ENCODE measurements at regions not wholly inside any gene's neighbourhood (a gene's known extent, or its start where the extent isn't known, plus 50 kb on each side); places are given as distances from the start of the nearest gene placed in this dataset.

DNA sequence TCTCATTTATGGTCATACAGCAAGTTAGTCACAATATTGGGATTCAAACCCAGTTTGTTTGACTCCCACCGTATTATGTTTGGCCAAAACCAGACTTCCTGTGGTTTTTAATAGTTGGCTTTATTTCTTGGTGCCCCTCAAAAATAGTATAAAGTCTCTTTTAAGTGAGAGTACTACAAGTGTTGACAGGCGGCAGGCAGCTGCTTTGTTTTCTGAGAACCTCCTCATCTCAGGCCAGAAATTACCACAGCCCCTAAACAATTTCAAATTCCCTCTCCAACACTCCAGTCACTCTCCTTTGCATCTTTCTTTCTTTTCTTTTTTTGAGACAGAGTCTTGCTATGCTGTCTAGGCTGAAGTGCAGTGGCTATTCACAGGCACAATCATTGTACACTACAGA lies 121.5 kb downstream of the POLR2M start:
- Mint-ChIP-seq H3K36me3 (ENCODE audit: insufficient read depth) (no peaks in the 10 kb centered on the region), H3K27me3 (peaks cover 76% of the 10 kb centered on the region), H3K9me3 (no peaks in the 10 kb centered on the region), H3K4me3 (no peak overlapping the region), H3K4me1 (no peaks in the 10 kb centered on the region), H3K27ac (ENCODE audit: low read depth) (no peak overlapping the region)
- DNase-seq (ENCODE audit: low spot score in 2 of 2) (no peak), ATAC-seq (replicated peaks; ENCODE audit: extremely low read depth, poor library complexity, severe bottlenecking) (no peak)

DNA sequence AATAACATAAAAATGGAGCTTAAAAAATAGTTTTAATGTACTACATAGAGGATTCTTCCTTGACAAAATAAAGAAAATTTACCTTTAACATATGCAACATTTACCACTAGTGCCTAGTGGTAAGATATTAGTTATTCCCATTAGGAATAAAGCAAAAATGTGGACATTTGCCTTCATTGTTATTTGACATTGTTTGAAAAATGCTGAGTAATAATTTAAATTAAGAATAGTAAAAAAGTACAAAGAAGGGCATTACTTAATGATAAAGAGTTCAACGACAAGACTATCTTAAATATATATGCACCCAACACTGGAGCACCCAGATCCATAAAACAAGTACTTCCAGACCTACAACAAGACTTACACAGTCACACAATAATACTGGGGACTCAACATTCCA lies 125.7 kb downstream of the POLR2M start:
- Mint-ChIP-seq H3K27me3 (peaks cover 68% of the 10 kb centered on the region), H3K9me3 (peaks cover 7% of the 10 kb centered on the region), H3K36me3 (ENCODE audit: insufficient read depth) (peaks cover 2% of the 10 kb centered on the region), H3K4me3 (no peak overlapping the region), H3K27ac (ENCODE audit: low read depth) (no peak overlapping the region), H3K4me1 (no peaks in the 10 kb centered on the region)
- ATAC-seq (replicated peaks; ENCODE audit: extremely low read depth, poor library complexity, severe bottlenecking) (no peak), DNase-seq (ENCODE audit: low spot score in 2 of 2) (no peak)

DNA sequence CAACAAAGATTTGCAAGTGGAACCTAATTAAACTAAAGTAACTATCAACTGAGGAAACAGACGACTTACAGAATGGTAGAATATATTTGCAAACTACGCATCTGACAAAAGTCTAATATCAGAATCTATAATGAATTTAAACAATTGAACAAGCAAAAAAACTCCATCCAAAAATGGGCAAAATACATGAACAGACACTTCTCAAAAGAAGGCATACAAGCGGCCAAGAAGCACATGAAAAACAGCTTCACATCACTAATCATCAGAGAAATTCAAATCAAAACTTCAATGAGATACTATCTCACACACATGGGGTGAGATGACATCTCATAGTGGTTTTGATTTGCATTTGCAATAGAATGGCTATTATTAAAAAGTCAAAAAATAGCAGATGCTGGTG lies 128.6 kb downstream of the POLR2M start:
- peaks cover 2% of the 10 kb centered on the region for H3K36me3 Mint-ChIP-seq (ENCODE audit: insufficient read depth)
- no peak overlapping the region for H3K27ac Mint-ChIP-seq (ENCODE audit: low read depth)
- ATAC-seq (replicated peaks; ENCODE audit: extremely low read depth, poor library complexity, severe bottlenecking) (no peak), DNase-seq (ENCODE audit: low spot score in 2 of 2) (no peak)
- no peaks in the 10 kb centered on the region for H3K4me1 Mint-ChIP-seq
- H3K27me3 Mint-ChIP-seq, result peaks cover 39% of the 10 kb centered on the region
- H3K9me3 Mint-ChIP-seq, result peaks cover 7% of the 10 kb centered on the region
- no peak overlapping the region for H3K4me3 Mint-ChIP-seq

DNA sequence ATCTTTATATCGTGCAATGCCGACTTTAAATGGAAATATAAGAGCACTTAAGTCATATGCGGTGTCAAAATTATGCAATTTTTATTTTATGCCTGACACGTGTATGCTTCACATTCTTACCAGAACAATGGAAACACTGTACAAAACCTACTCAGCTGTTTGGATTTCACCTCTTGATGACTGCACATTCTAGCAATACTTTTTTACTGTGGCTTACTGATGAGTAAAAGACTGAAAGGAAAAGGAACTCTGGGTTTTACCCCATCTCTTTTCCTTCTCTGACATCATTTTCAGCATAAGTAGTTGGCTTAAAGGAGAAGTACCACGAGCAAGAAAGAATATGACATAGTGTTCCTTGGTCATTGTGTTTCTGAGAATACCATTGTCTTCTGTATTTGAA lies 142.8 kb downstream of the POLR2M start:
- no peak overlapping the region for H3K4me3 Mint-ChIP-seq
- no peaks in the 10 kb centered on the region for H3K9me3 Mint-ChIP-seq
- no peaks in the 10 kb centered on the region for H3K4me1 Mint-ChIP-seq
- ATAC-seq (replicated peaks; ENCODE audit: extremely low read depth, poor library complexity, severe bottlenecking) (no peak), DNase-seq (ENCODE audit: low spot score in 2 of 2) (no peak)
- H3K27me3 Mint-ChIP-seq, result peaks cover 77% of the 10 kb centered on the region
- H3K36me3 Mint-ChIP-seq (ENCODE audit: insufficient read depth), result no peaks in the 10 kb centered on the region
- no peak overlapping the region for H3K27ac Mint-ChIP-seq (ENCODE audit: low read depth)

DNA sequence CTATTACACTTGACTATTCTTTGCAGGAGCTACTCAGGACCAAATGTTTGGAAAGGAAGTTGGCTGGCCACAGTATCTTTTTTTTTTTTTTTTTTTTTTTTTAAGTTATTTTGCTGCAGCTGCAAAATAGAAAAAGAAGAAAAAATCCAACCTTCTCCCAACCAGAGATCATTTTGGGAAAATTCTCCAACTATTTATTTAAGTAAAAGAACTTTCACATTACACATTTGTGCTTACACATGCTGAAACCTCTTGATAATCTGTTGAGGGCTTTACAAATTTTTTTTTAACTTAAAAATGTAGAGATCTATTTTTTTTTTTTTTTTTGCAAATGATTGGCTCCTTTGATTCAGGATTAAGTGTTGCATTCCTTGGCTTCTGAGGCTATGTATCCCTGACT lies 148.0 kb downstream of the POLR2M start:
- peaks cover 60% of the 10 kb centered on the region for H3K27me3 Mint-ChIP-seq
- peaks cover 5% of the 10 kb centered on the region for H3K4me1 Mint-ChIP-seq
- H3K27ac Mint-ChIP-seq (ENCODE audit: low read depth), result no peak overlapping the region
- DNase-seq (ENCODE audit: low spot score in 2 of 2) (no peak), ATAC-seq (replicated peaks; ENCODE audit: extremely low read depth, poor library complexity, severe bottlenecking) (no peak)
- no peaks in the 10 kb centered on the region for H3K36me3 Mint-ChIP-seq (ENCODE audit: insufficient read depth)
- H3K4me3 Mint-ChIP-seq, result no peak overlapping the region
- no peaks in the 10 kb centered on the region for H3K9me3 Mint-ChIP-seq

DNA sequence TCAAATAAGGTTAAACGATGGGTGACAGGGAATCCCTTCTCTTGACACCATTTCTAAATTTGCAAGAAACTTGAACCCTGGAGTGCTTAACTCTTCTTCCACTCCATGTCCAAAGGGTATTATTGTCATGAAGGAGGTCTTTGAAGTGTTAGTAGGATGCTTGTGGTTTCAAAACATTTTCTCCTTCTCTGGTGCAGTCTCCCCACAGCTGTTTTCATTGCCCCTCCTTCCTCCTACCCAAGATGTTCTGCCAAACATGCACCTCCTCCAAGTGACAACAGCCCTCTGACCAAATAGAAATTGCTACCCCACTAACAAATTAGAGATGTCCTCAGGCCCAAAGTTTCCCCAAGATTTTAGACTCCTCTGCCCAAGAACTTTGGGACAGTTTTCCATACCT lies 151.4 kb downstream of the POLR2M start:
- no peaks in the 10 kb centered on the region for H3K36me3 Mint-ChIP-seq (ENCODE audit: insufficient read depth)
- ATAC-seq (replicated peaks; ENCODE audit: extremely low read depth, poor library complexity, severe bottlenecking), result no peak
- no peak overlapping the region for H3K27ac Mint-ChIP-seq (ENCODE audit: low read depth)
- peaks cover 5% of the 10 kb centered on the region for H3K4me1 Mint-ChIP-seq
- DNase-seq (ENCODE audit: low spot score in 2 of 2), result no peak
- H3K27me3 Mint-ChIP-seq, result peaks cover 57% of the 10 kb centered on the region
- H3K9me3 Mint-ChIP-seq, result no peaks in the 10 kb centered on the region
- no peak overlapping the region for H3K4me3 Mint-ChIP-seq

DNA sequence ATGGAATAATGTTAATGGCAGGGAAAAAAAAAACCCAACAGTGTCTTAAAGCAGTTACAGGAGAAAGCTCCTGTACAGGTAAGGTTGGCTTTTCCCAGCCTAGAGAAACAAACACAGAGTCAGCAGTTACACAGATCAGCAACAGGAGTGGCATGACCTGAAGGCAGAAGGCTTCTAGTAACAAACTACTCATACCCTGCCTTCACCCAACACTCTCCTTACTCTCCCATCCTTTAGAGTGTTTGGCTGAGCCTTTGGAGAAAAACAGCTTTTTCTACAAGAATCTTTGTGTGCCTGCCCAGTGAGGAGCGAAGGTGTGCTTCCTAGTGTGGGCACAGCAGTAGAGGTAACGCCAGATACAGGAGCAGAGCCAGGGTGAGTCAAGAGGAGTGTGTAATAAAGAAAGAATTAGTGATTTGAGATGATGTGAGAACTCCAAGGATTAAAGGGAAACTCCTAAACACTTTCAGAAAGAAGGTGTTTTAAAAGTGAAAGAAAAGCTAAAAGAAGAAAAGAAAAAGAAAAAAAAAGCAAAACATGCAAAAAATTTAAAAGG lies 152.7 kb downstream of the POLR2M start:
- H3K27me3 Mint-ChIP-seq, result peaks cover 50% of the 10 kb centered on the region
- no peak for ATAC-seq (replicated peaks; ENCODE audit: extremely low read depth, poor library complexity, severe bottlenecking)
- H3K9me3 Mint-ChIP-seq, result no peaks in the 10 kb centered on the region

DNA sequence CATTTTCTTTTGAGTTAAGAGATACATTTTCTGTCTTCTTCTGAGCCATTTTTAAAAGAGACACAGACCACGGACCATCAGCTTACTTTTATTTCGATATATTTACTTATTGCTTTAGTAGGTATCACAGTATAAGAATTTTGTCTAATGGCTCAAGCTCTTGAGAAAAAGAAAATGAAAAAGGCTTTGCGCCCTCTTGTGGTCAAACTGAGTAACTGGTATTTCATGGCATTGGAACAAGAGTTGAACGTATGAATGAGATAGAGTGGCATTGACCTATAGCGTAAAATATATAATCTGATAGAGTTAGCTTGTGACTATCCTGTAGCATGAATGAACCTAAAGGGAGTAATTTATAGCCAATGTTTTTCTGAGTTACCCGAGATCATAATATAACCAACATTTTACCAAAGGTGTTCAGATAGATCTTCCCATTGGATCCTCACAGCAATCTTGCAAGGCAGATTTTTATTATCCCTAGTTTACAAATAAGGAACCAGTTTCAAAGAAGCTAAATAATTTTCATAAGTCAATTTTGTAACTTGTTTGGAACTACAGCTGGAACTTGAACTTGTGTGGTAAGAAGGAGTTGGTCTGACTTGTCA lies 154.6 kb downstream of the POLR2M start:
- H3K36me3 Mint-ChIP-seq (ENCODE audit: insufficient read depth), result no peaks in the 10 kb centered on the region
- H3K4me1 Mint-ChIP-seq, result peaks cover 5% of the 10 kb centered on the region
- no peak overlapping the region for H3K4me3 Mint-ChIP-seq
- ATAC-seq (replicated peaks; ENCODE audit: extremely low read depth, poor library complexity, severe bottlenecking) (no peak), DNase-seq (ENCODE audit: low spot score in 2 of 2) (no peak)
- H3K27ac Mint-ChIP-seq (ENCODE audit: low read depth), result no peak overlapping the region
- H3K9me3 Mint-ChIP-seq, result no peaks in the 10 kb centered on the region
- H3K27me3 Mint-ChIP-seq, result peaks cover 51% of the 10 kb centered on the region

More for the DNA sequence above, 152.7 kb downstream of the POLR2M start:
- H3K4me1 Mint-ChIP-seq, result peaks cover 5% of the 10 kb centered on the region
- H3K36me3 Mint-ChIP-seq (ENCODE audit: insufficient read depth), result no peaks in the 10 kb centered on the region
- no peak for DNase-seq (ENCODE audit: low spot score in 2 of 2)
- no peak overlapping the region for H3K4me3 Mint-ChIP-seq
- no peak overlapping the region for H3K27ac Mint-ChIP-seq (ENCODE audit: low read depth)

DNA sequence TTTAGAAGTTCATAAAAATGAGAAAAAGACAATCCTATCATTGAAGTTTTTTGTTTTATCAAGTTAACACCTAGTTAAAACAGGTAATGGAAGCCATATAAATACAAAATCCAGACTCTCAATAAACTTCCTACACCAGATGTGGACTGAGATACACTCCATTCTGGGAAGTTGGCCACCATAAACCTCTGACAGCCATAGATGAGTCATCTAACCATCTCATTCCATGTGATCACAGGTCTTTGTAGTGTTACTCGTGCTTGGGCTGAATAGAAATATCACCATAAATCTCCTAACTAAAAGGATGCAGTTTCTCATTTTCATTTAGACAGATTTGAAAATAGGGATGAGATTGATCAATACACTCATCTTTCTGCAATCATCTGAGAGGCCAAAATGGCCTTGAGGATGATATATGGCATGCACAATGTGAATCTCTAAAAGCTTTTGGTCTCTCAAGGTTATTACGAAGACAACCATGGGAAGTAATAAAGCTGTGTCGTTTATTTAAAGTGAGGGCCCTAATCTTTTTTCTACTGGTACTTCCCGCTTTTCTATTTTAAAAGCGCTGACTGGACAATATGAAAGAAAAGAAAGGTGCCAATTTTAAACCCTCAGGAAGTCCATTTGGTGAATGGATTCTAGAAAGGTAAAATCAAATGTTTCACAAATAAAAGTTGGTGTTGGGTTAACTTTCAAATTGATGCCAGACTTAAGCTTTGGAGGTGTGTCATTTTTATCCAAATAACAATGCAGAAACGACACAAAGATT lies 155.5 kb downstream of the POLR2M start:
- peaks cover 50% of the 10 kb centered on the region for H3K27me3 Mint-ChIP-seq
- no peak overlapping the region for H3K4me3 Mint-ChIP-seq
- H3K27ac Mint-ChIP-seq (ENCODE audit: low read depth), result no peak overlapping the region
- DNase-seq (ENCODE audit: low spot score in 2 of 2) (no peak), ATAC-seq (replicated peaks; ENCODE audit: extremely low read depth, poor library complexity, severe bottlenecking) (no peak)
- peaks cover 5% of the 10 kb centered on the region for H3K4me1 Mint-ChIP-seq
- no peaks in the 10 kb centered on the region for H3K36me3 Mint-ChIP-seq (ENCODE audit: insufficient read depth)
- no peaks in the 10 kb centered on the region for H3K9me3 Mint-ChIP-seq

DNA sequence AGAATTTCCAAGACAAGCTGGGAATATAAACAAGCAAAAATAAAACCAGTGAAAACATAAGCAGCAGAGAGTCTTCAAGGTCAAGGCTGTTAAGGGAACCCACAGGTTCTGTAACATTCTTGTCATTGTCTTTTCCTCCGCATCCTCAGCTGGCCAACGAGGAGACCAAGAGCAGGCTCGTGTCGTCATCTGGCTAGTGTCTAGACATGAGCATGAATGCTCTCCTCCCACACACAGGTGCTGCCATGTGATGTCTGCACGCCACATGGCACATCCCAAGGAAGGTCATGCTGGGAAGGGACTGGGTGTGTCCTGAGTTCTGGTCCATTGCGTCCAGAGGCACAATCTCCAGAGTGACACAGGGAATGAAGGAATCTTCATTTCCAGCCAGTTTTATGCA lies 156.2 kb downstream of the POLR2M start:
- H3K27me3 Mint-ChIP-seq, result peaks cover 54% of the 10 kb centered on the region
- peaks cover under 1% of the 10 kb centered on the region for H3K36me3 Mint-ChIP-seq (ENCODE audit: insufficient read depth)
- no peaks in the 10 kb centered on the region for H3K9me3 Mint-ChIP-seq
- H3K4me3 Mint-ChIP-seq, result no peak overlapping the region
- DNase-seq (ENCODE audit: low spot score in 2 of 2), result no peak
- no peak for ATAC-seq (replicated peaks; ENCODE audit: extremely low read depth, poor library complexity, severe bottlenecking)
- H3K27ac Mint-ChIP-seq (ENCODE audit: low read depth), result no peak overlapping the region
- peaks cover 7% of the 10 kb centered on the region for H3K4me1 Mint-ChIP-seq

DNA sequence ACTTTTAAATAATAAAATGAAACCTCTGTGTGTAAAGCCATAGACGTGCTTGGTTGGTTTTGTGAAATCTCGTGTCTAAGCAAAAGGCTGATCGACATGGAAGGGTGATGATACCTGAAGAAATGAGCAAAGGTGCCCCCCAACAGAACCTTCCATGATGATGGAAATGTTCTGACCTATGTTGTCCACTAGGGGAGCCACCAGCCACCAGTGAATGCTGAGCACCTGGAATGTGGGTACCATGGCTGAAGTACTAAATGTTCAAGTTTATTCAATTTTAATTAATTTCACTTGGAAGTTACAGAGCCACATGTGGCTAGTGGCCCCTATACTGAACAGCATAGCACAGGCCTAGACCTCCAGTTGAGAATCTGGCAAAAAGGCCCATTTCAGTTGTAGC lies 158.8 kb downstream of the POLR2M start:
- H3K4me1 Mint-ChIP-seq, result peaks cover 10% of the 10 kb centered on the region
- no peak overlapping the region for H3K27ac Mint-ChIP-seq (ENCODE audit: low read depth)
- no peak overlapping the region for H3K4me3 Mint-ChIP-seq
- no peaks in the 10 kb centered on the region for H3K9me3 Mint-ChIP-seq
- H3K36me3 Mint-ChIP-seq (ENCODE audit: insufficient read depth), result peaks cover 3% of the 10 kb centered on the region
- no peak for ATAC-seq (replicated peaks; ENCODE audit: extremely low read depth, poor library complexity, severe bottlenecking)
- peaks cover 54% of the 10 kb centered on the region for H3K27me3 Mint-ChIP-seq
- DNase-seq (ENCODE audit: low spot score in 2 of 2), result no peak

DNA sequence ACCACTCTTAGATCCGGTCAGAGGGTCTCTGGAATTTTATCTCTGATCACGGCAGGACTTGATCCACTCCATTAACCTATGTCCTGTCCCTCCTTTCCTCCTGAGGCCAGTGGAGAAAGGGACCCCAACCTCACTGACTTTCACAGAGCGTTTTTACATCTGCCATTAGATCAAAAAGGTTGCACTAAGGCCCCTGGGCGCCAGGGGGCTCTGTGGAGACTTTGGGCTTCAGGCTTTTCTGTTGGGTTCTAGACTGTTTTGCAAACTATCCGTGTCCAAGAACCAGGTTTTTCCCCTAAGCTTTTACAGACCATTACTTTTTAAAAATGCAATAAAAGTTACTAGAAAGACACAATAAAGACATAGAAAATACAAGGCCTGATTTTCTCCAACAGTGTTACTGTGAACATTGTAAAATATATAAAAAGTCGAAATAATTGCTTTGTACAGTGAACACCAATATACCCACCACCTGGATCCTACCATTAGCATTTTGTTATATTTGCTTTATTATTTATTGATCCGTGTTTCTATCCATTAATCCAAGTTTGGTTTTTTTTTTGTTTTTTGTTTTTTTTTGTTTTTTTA lies 159.7 kb downstream of the POLR2M start:
- no peaks in the 10 kb centered on the region for H3K9me3 Mint-ChIP-seq
- peaks cover 3% of the 10 kb centered on the region for H3K36me3 Mint-ChIP-seq (ENCODE audit: insufficient read depth)
- ATAC-seq (replicated peaks; ENCODE audit: extremely low read depth, poor library complexity, severe bottlenecking) (no peak), DNase-seq (ENCODE audit: low spot score in 2 of 2) (no peak)
- peaks cover 54% of the 10 kb centered on the region for H3K27me3 Mint-ChIP-seq
- H3K27ac Mint-ChIP-seq (ENCODE audit: low read depth), result no peak overlapping the region
- H3K4me3 Mint-ChIP-seq, result no peak overlapping the region
- peaks cover 10% of the 10 kb centered on the region for H3K4me1 Mint-ChIP-seq
